ENCODE measurements at regions not wholly inside any gene's neighbourhood (a gene's known extent, or its start where the extent isn't known, plus 50 kb on each side); places are given as distances from the start of the nearest gene placed in this dataset.

DNA sequence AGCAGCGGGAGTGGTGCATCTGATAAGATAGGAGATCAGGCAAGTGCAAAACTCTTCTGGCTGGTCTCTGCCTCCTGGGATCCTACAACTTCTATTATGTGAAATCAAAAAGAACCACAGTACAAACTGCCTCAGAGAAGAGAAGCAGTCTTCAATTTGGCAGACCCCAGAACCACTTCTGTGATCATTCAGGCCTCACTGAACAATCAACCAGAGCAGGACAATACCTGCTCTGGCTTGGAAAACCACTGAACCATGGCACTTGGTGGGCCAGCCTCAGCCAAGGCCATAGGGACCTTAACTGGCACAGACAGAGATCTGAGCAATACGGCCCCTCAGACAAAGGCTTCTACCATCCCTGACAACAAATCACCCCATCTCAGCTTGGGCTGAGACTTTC is 103.0 kb downstream of the NDUFA12 start:
- TF ChIP-seq, protein P1, sequence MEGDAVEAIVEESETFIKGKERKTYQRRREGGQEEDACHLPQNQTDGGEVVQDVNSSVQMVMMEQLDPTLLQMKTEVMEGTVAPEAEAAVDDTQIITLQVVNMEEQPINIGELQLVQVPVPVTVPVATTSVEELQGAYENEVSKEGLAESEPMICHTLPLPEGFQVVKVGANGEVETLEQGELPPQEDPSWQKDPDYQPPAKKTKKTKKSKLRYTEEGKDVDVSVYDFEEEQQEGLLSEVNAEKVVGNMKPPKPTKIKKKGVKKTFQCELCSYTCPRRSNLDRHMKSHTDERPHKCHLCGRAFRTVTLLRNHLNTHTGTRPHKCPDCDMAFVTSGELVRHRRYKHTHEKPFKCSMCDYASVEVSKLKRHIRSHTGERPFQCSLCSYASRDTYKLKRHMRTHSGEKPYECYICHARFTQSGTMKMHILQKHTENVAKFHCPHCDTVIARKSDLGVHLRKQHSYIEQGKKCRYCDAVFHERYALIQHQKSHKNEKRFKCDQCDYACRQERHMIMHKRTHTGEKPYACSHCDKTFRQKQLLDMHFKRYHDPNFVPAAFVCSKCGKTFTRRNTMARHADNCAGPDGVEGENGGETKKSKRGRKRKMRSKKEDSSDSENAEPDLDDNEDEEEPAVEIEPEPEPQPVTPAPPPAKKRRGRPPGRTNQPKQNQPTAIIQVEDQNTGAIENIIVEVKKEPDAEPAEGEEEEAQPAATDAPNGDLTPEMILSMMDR (IDR thresholded peaks at IDR 0.05; ENCODE audit: extremely low read depth in 1 of 2, insufficient read depth in 1 of 2, low read depth in 1 of 2, low read length in 2 of 2), result no peak
- TF ChIP-seq JUN (IDR thresholded peaks at IDR 0.05; ENCODE audit: borderline replicate concordance, insufficient read depth, insufficient read length, low read depth), result no peak
- no peak for TF ChIP-seq POLR2A (IDR thresholded peaks at IDR 0.05; ENCODE audit: low read depth, low read length)
- no peak for TF ChIP-seq EZH2 (IDR thresholded peaks at IDR 0.05; ENCODE audit: borderline replicate concordance, low read depth, low read length, severe bottlenecking)
- TF ChIP-seq POLR2AphosphoS5 (IDR thresholded peaks at IDR 0.05; ENCODE audit: insufficient read depth, low read depth, low read length), result no peak
